ENCODE measurements at regions not wholly inside any gene's neighbourhood (a gene's known extent, or its start where the extent isn't known, plus 50 kb on each side); places are given as distances from the start of the nearest gene placed in this dataset.
"Not testable (repeated sequence)": the region's sequence is repeated elsewhere in the genome, so short reads cannot be mapped to it uniquely, and the experiment has no call there.

- Histone ChIP-seq H3K36me3 (ENCODE audit: control insufficient read depth, insufficient read depth, low read length) (no peaks in the 10 kb centered on the region), H3K4me3 (replicated peaks; ENCODE audit: low read depth, low read length) (no peak overlapping the region), H3K27me3 (replicated peaks; ENCODE audit: control insufficient read depth, insufficient read depth, low read length) (no peaks in the 10 kb centered on the region)
- DNase-seq (ENCODE audit: extremely low read depth, insufficient read length): no peak
- TF ChIP-seq, protein P1, sequence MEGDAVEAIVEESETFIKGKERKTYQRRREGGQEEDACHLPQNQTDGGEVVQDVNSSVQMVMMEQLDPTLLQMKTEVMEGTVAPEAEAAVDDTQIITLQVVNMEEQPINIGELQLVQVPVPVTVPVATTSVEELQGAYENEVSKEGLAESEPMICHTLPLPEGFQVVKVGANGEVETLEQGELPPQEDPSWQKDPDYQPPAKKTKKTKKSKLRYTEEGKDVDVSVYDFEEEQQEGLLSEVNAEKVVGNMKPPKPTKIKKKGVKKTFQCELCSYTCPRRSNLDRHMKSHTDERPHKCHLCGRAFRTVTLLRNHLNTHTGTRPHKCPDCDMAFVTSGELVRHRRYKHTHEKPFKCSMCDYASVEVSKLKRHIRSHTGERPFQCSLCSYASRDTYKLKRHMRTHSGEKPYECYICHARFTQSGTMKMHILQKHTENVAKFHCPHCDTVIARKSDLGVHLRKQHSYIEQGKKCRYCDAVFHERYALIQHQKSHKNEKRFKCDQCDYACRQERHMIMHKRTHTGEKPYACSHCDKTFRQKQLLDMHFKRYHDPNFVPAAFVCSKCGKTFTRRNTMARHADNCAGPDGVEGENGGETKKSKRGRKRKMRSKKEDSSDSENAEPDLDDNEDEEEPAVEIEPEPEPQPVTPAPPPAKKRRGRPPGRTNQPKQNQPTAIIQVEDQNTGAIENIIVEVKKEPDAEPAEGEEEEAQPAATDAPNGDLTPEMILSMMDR (IDR thresholded peaks at IDR 0.05; ENCODE audit: insufficient read depth, low read length, poor library complexity, severe bottlenecking): no peak
Measured at GRCh38 chr4:43587758-43588157, 695.2 kb downstream of the GRXCR1 start.

- TF ChIP-seq, protein P1 (IDR thresholded peaks at IDR 0.05; ENCODE audit: insufficient read depth, low read length, poor library complexity, severe bottlenecking): no peak
- no peak for DNase-seq (ENCODE audit: extremely low read depth, insufficient read length)
Measured at GRCh38 chr4:43607400-43607799, 714.9 kb downstream of the GRXCR1 start.

GRCh38 chr4:43607827-43608461 lies 715.4 kb downstream of the GRXCR1 start:
- Histone ChIP-seq H3K4me3 (replicated peaks; ENCODE audit: low read depth, low read length) (no peak overlapping the region), H3K27me3 (replicated peaks; ENCODE audit: control insufficient read depth, insufficient read depth, low read length) (no peaks in the 10 kb centered on the region), H3K36me3 (ENCODE audit: control insufficient read depth, insufficient read depth, low read length) (no peaks in the 10 kb centered on the region)
- no peak for DNase-seq (ENCODE audit: extremely low read depth, insufficient read length)
- TF ChIP-seq, protein P1 (IDR thresholded peaks at IDR 0.05; ENCODE audit: insufficient read depth, low read length, poor library complexity, severe bottlenecking): no peak

More at GRCh38 chr4:43607400-43607799, 714.9 kb downstream of the GRXCR1 start:
- H3K27me3 ChIP-seq (replicated peaks; ENCODE audit: control insufficient read depth, insufficient read depth, low read length): no peaks in the 10 kb centered on the region
- H3K4me3 ChIP-seq (replicated peaks; ENCODE audit: low read depth, low read length): no peak overlapping the region
- no peaks in the 10 kb centered on the region for H3K36me3 ChIP-seq (ENCODE audit: control insufficient read depth, insufficient read depth, low read length)

DNA sequence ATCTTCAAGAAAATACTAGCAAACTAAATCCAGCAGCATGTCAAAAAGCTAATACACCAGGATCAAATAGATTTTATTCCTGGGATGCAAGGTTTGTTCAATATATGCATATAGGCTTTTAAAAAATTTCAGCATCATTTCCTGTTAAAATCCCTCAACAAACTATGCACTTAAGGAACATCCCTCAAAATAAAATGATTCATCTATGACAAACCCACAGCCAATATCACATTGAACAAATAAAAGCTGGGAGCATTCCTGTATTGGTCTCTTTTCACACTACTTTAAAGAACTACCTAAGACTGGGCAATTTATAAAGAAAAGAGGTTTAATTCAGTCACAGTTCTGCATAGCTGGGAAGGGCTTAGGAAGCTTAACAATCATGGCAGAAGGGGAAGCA lies 726.7 kb downstream of the GRXCR1 start:
- no peaks in the 10 kb centered on the region for H3K27me3 ChIP-seq (replicated peaks; ENCODE audit: control insufficient read depth, insufficient read depth, low read length)
- H3K36me3 ChIP-seq (ENCODE audit: control insufficient read depth, insufficient read depth, low read length): no peaks in the 10 kb centered on the region
- no peak overlapping the region for H3K4me3 ChIP-seq (replicated peaks; ENCODE audit: low read depth, low read length)
- no peak for DNase-seq (ENCODE audit: extremely low read depth, insufficient read length)
- TF ChIP-seq, protein P1 (IDR thresholded peaks at IDR 0.05; ENCODE audit: insufficient read depth, low read length, poor library complexity, severe bottlenecking): no peak

DNA sequence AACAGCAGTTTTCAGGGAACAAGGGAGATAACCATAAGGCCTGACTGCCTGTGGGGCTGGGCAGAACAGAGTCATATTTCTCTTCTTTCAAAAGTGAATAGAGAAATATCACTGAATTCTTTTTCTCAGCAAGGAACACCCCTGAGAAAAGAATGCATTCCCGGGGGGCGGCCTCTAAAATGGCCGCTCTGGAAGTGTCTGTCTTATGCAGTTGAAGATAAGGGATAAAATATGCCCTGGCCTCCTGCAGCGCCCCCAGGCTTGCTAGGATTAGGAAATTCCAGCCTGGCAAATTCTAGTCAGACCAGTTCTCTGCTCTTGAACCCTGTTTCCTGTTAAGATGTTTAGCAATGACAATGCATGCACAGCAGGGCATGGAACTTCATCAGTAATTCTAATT lies 745.4 kb downstream of the GRXCR1 start:
- H3K36me3 ChIP-seq (ENCODE audit: control insufficient read depth, insufficient read depth, low read length); DNase-seq (ENCODE audit: extremely low read depth, insufficient read length); H3K27me3 ChIP-seq (replicated peaks; ENCODE audit: control insufficient read depth, insufficient read depth, low read length); H3K4me3 ChIP-seq (replicated peaks; ENCODE audit: low read depth, low read length): not testable (repeated sequence)

DNA sequence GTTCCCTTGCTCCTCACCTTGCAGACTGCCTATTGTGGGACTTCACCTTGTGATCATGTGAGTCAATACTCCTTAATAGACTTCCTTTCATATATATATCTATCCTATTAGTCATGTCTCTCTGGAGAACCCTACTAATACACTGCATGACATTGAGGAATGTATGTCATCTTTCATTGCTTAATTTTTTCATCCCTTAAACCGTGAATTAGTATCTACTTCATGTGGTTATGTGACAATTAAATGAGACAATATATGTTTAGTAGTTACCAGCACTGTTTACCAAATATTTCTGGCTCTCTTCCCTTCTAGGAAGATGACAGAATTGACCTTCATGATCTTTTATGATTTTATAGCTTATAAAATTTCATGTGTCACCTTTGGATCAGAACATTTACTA lies 759.5 kb downstream of the GRXCR1 start:
- Histone ChIP-seq H3K4me3 (replicated peaks; ENCODE audit: low read depth, low read length) (no peak overlapping the region), H3K36me3 (ENCODE audit: control insufficient read depth, insufficient read depth, low read length) (no peaks in the 10 kb centered on the region), H3K27me3 (replicated peaks; ENCODE audit: control insufficient read depth, insufficient read depth, low read length) (no peaks in the 10 kb centered on the region)
- TF ChIP-seq, protein P1 (IDR thresholded peaks at IDR 0.05; ENCODE audit: insufficient read depth, low read length, poor library complexity, severe bottlenecking): no peak
- no peak for DNase-seq (ENCODE audit: extremely low read depth, insufficient read length)

GRCh38 chr4:43659547-43659946 lies 767.0 kb downstream of the GRXCR1 start:
- DNase-seq (ENCODE audit: extremely low read depth, insufficient read length); H3K27me3 ChIP-seq (replicated peaks; ENCODE audit: control insufficient read depth, insufficient read depth, low read length); H3K36me3 ChIP-seq (ENCODE audit: control insufficient read depth, insufficient read depth, low read length); H3K4me3 ChIP-seq (replicated peaks; ENCODE audit: low read depth, low read length): not testable (repeated sequence)

GRCh38 chr4:43672265-43672885 lies 776.2 kb downstream of the KCTD8 start:
- H3K4me3 ChIP-seq (replicated peaks; ENCODE audit: low read depth, low read length); DNase-seq (ENCODE audit: extremely low read depth, insufficient read length); H3K27me3 ChIP-seq (replicated peaks; ENCODE audit: control insufficient read depth, insufficient read depth, low read length); H3K36me3 ChIP-seq (ENCODE audit: control insufficient read depth, insufficient read depth, low read length): not testable (repeated sequence)
